DOHH2 (cell line): ENCODE measurements at regions not wholly inside any gene's neighbourhood (a gene's known extent, or its start where the extent isn't known, plus 50 kb on each side); places are given as distances from the start of the nearest gene placed in this dataset.

Source experiments
- CTCF ChIP-seq: fragments of 200-600 bp; sonication (generic); IDR thresholded peaks from one replicate; pipeline ENCODE4 v1.5.1; 2014; ENCODE audit warnings: antibody characterized with exemption, mild to moderate bottlenecking, low read depth, low read length; ENCODE audit not compliant: poor library complexity, severe bottlenecking
- EZH2phosphoT487 ChIP-seq: fragments of 200-600 bp; sonication (generic); IDR thresholded peaks from 2 replicates; pipeline ENCODE4 v1.6.1; 2017; ENCODE audit warnings: borderline replicate concordance, mild to moderate bottlenecking, antibody characterized with exemption, low read length, moderate library complexity, mixed read lengths

GRCh38 chr6:141151710-141152417 is 980.9 kb upstream of the GJE1 start:
- no peak for TF ChIP-seq CTCF
- TF ChIP-seq EZH2phosphoT487: no peak
